ENCODE measurements at regions not wholly inside any gene's neighbourhood (a gene's known extent, or its start where the extent isn't known, plus 50 kb on each side); places are given as distances from the start of the nearest gene placed in this dataset.

DNA sequence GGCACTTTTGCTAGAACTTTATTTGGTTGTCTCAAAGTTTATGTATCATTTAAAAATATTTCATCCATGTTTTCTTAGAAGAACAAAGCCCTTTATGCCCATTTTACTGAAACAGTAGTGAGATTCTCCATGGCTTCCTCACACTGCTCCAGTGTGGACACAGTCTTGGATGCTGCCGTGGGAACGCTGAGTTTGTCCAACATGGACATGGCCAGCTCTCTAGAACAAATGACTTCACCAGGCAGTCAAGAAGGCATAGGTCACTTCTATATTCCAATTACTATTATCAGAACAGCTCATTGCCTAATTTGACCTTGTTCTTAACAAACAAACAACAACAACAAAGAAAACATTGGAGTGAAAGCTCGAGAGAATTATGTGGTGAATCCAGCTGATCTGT lies 414.1 kb upstream of the ID2 start:
- TF ChIP-seq, protein P1, sequence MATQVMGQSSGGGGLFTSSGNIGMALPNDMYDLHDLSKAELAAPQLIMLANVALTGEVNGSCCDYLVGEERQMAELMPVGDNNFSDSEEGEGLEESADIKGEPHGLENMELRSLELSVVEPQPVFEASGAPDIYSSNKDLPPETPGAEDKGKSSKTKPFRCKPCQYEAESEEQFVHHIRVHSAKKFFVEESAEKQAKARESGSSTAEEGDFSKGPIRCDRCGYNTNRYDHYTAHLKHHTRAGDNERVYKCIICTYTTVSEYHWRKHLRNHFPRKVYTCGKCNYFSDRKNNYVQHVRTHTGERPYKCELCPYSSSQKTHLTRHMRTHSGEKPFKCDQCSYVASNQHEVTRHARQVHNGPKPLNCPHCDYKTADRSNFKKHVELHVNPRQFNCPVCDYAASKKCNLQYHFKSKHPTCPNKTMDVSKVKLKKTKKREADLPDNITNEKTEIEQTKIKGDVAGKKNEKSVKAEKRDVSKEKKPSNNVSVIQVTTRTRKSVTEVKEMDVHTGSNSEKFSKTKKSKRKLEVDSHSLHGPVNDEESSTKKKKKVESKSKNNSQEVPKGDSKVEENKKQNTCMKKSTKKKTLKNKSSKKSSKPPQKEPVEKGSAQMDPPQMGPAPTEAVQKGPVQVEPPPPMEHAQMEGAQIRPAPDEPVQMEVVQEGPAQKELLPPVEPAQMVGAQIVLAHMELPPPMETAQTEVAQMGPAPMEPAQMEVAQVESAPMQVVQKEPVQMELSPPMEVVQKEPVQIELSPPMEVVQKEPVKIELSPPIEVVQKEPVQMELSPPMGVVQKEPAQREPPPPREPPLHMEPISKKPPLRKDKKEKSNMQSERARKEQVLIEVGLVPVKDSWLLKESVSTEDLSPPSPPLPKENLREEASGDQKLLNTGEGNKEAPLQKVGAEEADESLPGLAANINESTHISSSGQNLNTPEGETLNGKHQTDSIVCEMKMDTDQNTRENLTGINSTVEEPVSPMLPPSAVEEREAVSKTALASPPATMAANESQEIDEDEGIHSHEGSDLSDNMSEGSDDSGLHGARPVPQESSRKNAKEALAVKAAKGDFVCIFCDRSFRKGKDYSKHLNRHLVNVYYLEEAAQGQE (IDR thresholded peaks at IDR 0.05; ENCODE audit: insufficient read depth in 1 of 2, low read depth in 2 of 2, low read length in 2 of 2): no peak
- TF ChIP-seq POLR2AphosphoS5 (IDR thresholded peaks at IDR 0.05; ENCODE audit: low read depth, low read length) (no peak), TAF1 (IDR thresholded peaks at IDR 0.05; ENCODE audit: borderline replicate concordance, insufficient read depth, low read length) (no peak), SIN3A (IDR thresholded peaks at IDR 0.05; ENCODE audit: borderline replicate concordance, insufficient read depth, low read length) (no peak)
